ENCODE measurements at regions not wholly inside any gene's neighbourhood (a gene's known extent, or its start where the extent isn't known, plus 50 kb on each side); places are given as distances from the start of the nearest gene placed in this dataset.

- TF ChIP-seq CTBP1 (IDR thresholded peaks at IDR 0.05; ENCODE audit: borderline replicate concordance) (peak; percentile 64), ZC3H11A (IDR thresholded peaks at IDR 0.05; ENCODE audit: low read depth, low read length) (no peak), EWSR1 (IDR thresholded peaks at IDR 0.05; ENCODE audit: borderline replicate concordance, low read depth, partially characterized antibody) (no peak), HNRNPLL (IDR thresholded peaks at IDR 0.05; ENCODE audit: low read depth, low read length, poor library complexity, severe bottlenecking) (no peak), EHMT2 (IDR thresholded peaks at IDR 0.05) (no peak), YY1 (IDR thresholded peaks at IDR 0.05; ENCODE audit: borderline replicate concordance in 1 of 3, control insufficient read depth in 1 of 3, extremely low read depth in 1 of 3, insufficient read depth in 3 of 3, insufficient read length in 1 of 3, insufficient replicate concordance in 2 of 3, low read depth in 1 of 3, low read length in 2 of 3) (peak in 1 of 3 experiments; percentile 22), KLF16 (IDR thresholded peaks at IDR 0.05) (no peak), THAP12 (CRISPR knock-in tag; IDR thresholded peaks at IDR 0.05) (no peak), ATF4 (CRISPR knock-in tag; IDR thresholded peaks at IDR 0.05) (no peak), POLR2G (IDR thresholded peaks at IDR 0.05; ENCODE audit: low read depth, low read length) (peak; percentile 82), IRF1 (CRISPR knock-in tag; IDR thresholded peaks at IDR 0.05; ENCODE audit: borderline replicate concordance) (no peak), SRSF1 (IDR thresholded peaks at IDR 0.05; ENCODE audit: low read depth, low read length) (no peak), OTX1 (CRISPR knock-in tag; IDR thresholded peaks at IDR 0.05) (no peak), WHSC1 (IDR thresholded peaks at IDR 0.05; ENCODE audit: low read length) (no peak), ZNF311 (CRISPR knock-in tag; IDR thresholded peaks at IDR 0.05) (no peak), HMG20A (CRISPR knock-in tag; conservative IDR thresholded peaks at IDR 0.05) (no peak), CGGBP1 (CRISPR knock-in tag; IDR thresholded peaks at IDR 0.05) (no peak), PREB (CRISPR knock-in tag; IDR thresholded peaks at IDR 0.05) (no peak), TAF1 (IDR thresholded peaks at IDR 0.05; ENCODE audit: control insufficient read depth, extremely low read depth, insufficient read depth, low read length, severe bottlenecking) (peak; percentile 15)
These were observed 58.6 kb upstream of the ZC4H2 start, which contains the start of gene ZC3H12B (continued) for GRCh38 chrX:65034668-65035445.

Measured in K562 (cell line).